Prostate gland (tissue), 2 donors: ENCODE measurements at regions not wholly inside any gene's neighbourhood (a gene's known extent, or its start where the extent isn't known, plus 50 kb on each side); places are given as distances from the start of the nearest gene placed in this dataset.

ENCODE experiments used
- CTCF ChIP-seq, 4 experiments: fragments of 200-600 bp in 2 of 4; fragments of 450-650 bp in 2 of 4; sonication (generic) in 2 of 4; IDR thresholded peaks; 1 replicate in 3 of 4; 2 replicates in 1 of 4; pipeline ENCODE4 v1.5.1; 2016 to 2019; ENCODE audit warnings: antibody characterized with exemption in 4 of 4, mild to moderate bottlenecking in 2 of 4, moderate library complexity in 2 of 4
- POLR2AphosphoS5 ChIP-seq: sonication (generic); formaldehyde crosslinking; IDR thresholded peaks from one replicate; pipeline ENCODE4 v1.6.1; 2017; ENCODE audit warnings: antibody characterized with exemption

- TF ChIP-seq POLR2AphosphoS5 (no peak), CTCF (IDR thresholded peaks at IDR 0.05) (no peak)
Observed at GRCh38 chr6:104159045-104159618, 700.6 kb downstream of the HACE1 start.
